A549 (cell line): ENCODE measurements at regions not wholly inside any gene's neighbourhood (a gene's known extent, or its start where the extent isn't known, plus 50 kb on each side); places are given as distances from the start of the nearest gene placed in this dataset.

Experiments used
- CTCF ChIP-seq: fragments of >200 bp; sonication (Bioruptor Twin); formaldehyde crosslinking; IDR thresholded peaks from 3 replicates; pipeline ENCODE4 v1.5.1; 2016
- MAFK ChIP-seq: fragments of 450-650 bp; IDR thresholded peaks from 2 replicates; pipeline ENCODE4 v1.6.1; 2014; ENCODE audit not compliant: partially characterized antibody

GRCh38 chr2:16060936-16061338, 120.6 kb downstream of the MYCN start:
- no peak for TF ChIP-seq MAFK
- TF ChIP-seq CTCF: no peak
